DMS 273 (cell line): ENCODE measurements at regions not wholly inside any gene's neighbourhood (a gene's known extent, or its start where the extent isn't known, plus 50 kb on each side); places are given as distances from the start of the nearest gene placed in this dataset.

ENCODE experiments used
- DNase-seq: peaks from one replicate; lab custom pipeline; 2025; ENCODE audit not compliant: unreplicated experiment; lab: John Stamatoyannopoulos, UW

- no peak for DNase-seq
These were observed 116.5 kb upstream of the ADAMTS18 start for GRCh38 chr16:77551357-77551756.

- DNase-seq, result no peak
These were observed 118.3 kb upstream of the ADAMTS18 start for GRCh38 chr16:77553130-77553529.

- DNase-seq, result no peak
These were observed 120.3 kb upstream of the ADAMTS18 start for GRCh38 chr16:77555126-77555525.

GRCh38 chr16:77555791-77556190 lies 121.0 kb upstream of the ADAMTS18 start:
- DNase-seq, result no peak

- no peak for DNase-seq
These were observed 121.5 kb upstream of the ADAMTS18 start for GRCh38 chr16:77556201-77556873.

- DNase-seq, result no peak
These were observed 122.6 kb upstream of the ADAMTS18 start for GRCh38 chr16:77557385-77557784.

- no peak for DNase-seq
These were observed 124.0 kb upstream of the ADAMTS18 start for GRCh38 chr16:77558786-77559185.

GRCh38 chr16:77562497-77562896 lies 127.7 kb upstream of the ADAMTS18 start:
- no peak for DNase-seq

GRCh38 chr16:77564791-77565390 lies 130.1 kb upstream of the ADAMTS18 start:
- DNase-seq, result no peak

- no peak for DNase-seq
These were observed 134.6 kb upstream of the ADAMTS18 start for GRCh38 chr16:77569406-77569805.

GRCh38 chr16:77570574-77570973 lies 135.7 kb upstream of the ADAMTS18 start:
- DNase-seq, result no peak

- DNase-seq, result no peak
These were observed 136.5 kb upstream of the ADAMTS18 start for GRCh38 chr16:77571115-77571862.

- DNase-seq, result no peak
These were observed 140.2 kb upstream of the ADAMTS18 start for GRCh38 chr16:77574867-77575624.

GRCh38 chr16:77579351-77579891 lies 142.9 kb upstream of the NUDT7 start:
- DNase-seq, result peak; percentile 64

GRCh38 chr16:77581706-77582105 lies 140.6 kb upstream of the NUDT7 start:
- DNase-seq, result no peak

GRCh38 chr16:77584205-77584859 lies 138.0 kb upstream of the NUDT7 start:
- peak; percentile 82 for DNase-seq

- no peak for DNase-seq
These were observed 136.7 kb upstream of the NUDT7 start for GRCh38 chr16:77585379-77586251.

- DNase-seq, result no peak
These were observed 133.9 kb upstream of the NUDT7 start for GRCh38 chr16:77588389-77588788.

GRCh38 chr16:77589071-77589765 lies 133.1 kb upstream of the NUDT7 start:
- no peak for DNase-seq
